ENCODE measurements at regions not wholly inside any gene's neighbourhood (a gene's known extent, or its start where the extent isn't known, plus 50 kb on each side); places are given as distances from the start of the nearest gene placed in this dataset.
"Not testable (repeated sequence)": the region's sequence is repeated elsewhere in the genome, so short reads cannot be mapped to it uniquely, and the experiment has no call there.

DNA sequence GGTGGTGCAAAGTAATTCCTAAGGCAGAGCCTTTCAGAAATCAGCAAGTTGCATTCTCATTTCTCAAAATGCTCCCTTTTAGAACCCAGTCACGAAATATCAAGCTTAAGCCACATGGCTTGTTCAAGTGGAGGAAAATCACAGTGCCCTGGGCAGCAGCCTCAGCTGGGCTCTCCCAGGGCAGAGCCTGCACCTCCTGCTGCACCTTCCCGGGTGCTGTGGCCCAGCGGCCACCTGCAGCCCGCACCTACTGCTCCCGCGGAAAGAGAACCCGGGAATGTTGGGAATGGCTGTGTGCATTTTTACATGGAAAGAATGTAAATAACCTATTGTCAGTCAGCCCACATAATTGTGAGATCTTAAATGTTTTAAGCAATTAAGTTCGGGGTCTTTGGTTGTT is 396.5 kb upstream of the VSTM2A start:
- no peak for DNase-seq

DNA sequence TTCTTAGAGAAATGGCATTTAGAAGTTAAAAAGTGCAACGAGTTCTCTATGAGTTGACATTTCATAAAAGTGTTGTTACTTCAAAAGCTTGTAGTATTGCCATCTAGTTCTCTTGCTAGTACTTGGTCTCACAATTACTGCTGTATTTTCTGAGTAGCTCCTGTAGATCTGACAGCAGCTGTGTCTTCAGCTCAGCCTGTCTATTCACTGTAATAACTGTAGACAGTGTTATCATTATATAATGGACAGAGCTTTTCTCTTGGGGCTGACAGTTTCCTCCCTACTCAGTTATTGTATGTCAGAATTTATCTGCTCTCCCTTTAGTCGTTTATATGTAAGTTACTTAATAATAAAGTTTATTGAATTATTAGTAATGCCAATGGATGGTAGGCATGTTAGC is 388.7 kb upstream of the VSTM2A start:
- DNase-seq = no peak

DNA sequence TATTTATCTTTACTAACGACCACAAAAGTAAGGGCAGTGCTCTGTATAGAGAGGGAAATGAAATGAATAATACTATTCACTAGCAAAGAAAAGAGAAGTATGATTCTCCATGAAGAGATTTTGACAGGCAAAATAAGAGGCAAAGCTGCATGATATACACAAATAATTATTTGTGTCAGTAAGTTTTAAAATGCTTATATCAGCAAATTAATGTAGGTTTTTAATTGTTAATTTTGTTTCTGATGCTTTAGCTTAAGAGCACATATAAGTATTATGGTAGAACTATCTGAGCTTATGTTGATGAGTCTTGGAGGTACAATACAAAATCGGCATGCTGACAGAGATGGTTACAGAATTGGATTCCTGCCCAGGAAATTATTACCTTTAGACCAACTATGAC is 383.1 kb upstream of the VSTM2A start:
- no peak for DNase-seq

DNA sequence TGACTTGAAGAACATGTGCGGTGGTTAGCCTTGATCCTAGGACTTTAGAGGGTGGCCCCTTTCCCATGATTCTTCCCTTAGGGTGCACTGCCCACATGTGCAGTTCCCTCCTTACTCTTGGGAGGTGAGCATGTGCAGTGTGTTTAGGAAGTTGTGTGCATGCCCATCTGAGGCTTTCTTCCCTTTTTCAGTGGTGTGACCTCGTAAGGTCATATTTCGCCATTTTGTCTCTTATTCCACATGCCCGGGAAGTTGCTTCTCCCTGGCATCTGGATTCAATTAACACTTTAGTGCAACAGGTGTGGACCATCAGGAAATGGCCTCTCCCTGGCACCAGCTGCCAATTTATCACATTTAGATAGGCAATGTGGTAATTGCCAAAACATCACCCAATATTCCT is 380.6 kb upstream of the VSTM2A start:
- DNase-seq = no peak

DNA sequence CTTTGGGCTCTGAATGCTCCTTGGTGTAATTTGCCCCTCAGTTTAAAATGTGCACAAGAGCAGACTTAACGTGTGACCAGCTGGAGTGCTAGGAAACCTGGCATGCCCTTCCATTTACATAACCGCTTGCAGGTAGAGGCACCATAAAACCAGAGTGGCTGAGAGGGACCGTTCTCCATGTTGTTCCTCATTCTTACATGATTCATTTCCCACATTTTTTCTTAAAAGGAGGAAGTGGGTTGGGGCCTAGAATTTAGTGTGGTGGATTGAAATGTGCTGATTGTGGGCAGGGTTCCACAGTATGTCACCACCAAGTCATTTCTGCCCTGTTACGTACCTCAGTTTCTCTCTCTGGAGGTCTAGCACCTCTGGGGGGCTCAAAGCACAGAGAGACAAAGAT is 375.8 kb upstream of the VSTM2A start:
- DNase-seq = no peak

DNA sequence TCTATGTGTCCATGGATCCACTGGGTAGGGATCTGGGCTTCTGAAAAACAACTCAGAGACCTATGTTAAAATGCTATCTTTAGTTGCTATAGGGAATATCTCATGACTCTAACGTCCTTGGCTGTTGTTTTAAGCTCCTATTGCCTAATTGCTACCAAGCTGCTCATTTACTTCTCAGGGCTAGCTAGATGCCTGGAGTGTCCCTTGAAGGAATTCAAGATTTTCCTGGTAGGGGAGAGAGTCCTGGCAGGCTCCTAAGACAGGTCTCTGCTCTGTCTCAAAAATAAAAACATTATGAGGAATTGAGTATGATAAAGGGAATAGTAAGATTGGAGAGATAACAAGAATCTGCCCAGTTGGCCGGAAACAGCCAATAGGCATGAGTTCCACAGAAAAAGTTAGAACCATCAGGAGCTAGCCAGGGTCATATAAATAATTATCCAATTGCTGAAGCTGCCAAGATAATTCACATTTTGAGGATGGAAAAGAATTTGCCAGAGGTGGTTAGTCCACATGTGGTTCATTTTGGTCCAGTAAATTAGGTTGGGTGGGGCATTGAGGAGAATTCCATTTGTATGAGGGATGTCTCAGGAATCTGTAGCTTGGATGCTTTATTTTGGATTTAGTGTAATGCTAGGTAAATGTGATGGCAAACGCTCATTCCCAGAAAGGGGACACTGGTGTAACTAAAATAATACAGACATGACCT is 362.7 kb upstream of the VSTM2A start:
- DNase-seq = no peak

DNA sequence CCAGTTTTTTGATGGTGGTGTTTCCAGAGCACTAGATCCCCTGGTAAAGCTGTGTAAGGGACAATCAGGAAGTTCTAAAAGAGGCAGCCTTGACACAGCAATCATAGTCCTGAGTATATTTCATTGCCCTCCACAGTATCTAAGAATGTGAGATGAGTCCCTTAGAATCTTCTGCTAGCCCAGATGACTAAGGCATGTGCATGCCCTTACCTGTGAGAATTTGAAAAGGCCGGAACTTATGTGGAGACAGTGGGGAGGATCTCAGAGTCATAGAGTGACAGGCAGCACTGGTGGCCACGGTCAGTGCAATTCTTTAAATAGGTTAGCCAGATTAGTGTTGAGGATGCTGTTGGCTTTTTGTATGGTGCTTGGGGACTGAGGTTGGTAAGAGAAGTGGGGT is 361.4 kb upstream of the VSTM2A start:
- no peak for DNase-seq

DNA sequence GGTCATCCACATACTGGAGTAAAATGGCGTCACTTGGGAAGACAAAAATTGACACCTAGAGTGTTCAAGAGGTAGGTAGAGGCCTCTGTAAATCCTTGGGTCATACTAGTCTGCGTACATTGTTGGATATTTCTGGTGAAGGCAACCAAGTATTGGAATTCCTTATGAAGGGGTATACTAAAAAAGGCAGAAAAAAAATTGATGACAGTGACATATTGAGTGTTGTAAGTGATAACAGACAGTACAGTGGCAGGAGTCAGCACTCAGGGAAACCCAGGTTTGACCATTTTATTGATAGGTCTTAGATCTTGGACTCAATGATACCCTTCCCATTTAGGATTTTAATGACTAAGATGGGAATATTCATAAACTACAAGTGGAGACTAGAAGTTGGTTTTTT is 359.1 kb upstream of the VSTM2A start:
- no peak for DNase-seq

DNA sequence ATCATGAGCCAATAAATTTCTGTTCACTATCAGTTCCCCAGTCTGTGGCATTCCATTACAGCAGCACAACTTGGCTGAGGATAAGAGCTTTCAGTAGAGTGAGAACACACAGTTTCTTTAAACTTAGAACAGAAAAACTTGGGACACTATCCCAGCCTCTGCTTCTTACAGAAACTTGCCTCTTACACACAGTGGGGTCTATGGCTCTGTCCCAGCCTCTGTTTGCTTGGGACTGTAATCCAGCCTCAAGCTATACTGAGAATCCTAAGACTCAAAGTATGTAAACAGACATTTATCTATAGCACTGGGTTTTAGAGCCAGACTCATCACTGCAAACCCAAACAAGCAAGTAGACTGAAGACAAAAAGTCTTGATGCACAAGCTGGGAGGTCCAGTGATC is 355.8 kb upstream of the VSTM2A start:
- DNase-seq = no peak

DNA sequence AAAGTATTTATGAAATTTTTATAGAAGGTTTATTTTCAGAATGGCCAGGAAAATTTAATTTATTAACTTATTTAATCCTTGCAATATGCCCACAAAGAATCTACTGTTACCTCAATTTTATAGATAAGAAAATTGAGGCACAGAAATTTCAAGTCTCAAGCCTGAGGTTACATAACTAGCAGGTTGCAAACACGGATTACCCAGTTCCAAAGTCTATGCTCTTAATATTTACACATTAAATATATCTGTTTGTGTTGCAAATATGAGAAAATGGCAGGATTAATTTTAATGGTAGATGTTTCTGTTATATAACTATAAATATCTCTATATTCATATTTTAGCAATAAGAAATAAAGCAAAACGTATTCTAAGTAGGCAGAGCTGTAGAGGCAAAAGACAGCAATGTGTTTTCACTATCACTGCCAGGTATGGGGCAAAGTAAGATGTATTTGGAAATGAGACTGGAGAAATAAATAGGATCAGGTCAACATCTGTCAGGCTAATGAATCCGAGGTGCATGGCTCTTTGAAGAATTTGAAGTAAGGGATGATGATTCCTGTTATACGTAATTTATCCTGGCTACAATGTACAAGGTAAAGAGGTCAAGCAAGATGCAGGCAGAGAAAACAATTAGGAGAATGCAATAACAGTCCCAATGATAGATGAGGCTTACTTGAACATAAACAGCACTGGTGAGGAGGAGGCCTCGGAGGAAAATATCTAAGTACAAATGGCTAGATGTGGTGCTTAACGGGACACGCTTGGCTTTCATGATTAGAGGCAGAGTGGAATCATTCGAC is 354.1 kb upstream of the VSTM2A start:
- DNase-seq = no peak

DNA sequence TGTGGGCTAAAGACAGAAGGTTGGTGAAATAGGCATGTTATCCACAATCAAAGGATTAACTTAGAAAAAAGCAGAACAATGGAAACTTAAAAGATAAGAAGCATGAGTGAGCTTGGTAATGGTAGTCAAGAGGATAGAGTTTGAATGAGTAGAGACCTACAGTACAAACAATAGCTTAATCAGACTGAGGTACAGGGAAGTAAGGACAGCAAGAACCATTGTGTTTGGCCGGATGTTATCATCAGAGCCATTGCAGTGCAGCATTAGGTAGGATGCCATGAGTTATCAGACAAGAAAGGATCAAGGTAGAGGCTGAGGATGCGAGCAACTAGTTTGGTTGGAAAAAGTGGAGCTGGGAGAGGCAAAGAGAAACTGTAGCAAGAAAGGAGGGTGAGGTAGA is 353.3 kb upstream of the VSTM2A start:
- no peak for DNase-seq

DNA sequence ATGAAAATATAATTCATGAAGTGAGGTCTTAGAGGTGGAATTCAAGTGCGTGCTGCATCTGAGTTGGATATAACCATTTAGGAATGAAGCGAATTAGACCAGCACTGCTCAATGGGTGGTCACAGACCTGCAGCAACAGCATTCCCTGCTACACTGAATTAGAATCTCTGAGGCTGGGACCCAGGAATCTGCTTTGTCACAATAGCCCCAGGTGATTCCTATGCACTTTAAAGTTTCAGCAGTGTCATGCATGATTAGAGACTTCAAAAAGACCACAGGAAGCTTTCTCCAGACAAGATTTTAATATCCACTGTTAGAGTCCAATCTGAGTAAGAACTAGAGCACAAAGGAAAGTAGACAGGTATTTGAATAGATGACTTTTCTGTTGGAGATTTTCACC is 352.8 kb upstream of the VSTM2A start:
- no peak for DNase-seq

DNA sequence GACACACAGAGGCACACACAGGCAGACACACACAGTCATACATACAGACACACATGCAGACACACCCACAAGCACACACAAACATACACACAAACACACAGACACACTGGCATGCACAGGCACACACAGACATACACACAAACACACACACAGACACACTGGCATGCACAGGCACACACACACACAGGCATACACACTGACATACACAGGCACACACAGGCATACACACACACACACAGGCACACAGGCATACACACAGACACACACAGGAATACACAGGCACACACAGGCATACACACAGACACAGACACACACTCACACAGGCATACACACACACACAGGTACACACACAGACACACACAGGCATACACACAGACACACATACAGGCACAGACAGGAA is 340.7 kb upstream of the VSTM2A start:
- no peak for DNase-seq

DNA sequence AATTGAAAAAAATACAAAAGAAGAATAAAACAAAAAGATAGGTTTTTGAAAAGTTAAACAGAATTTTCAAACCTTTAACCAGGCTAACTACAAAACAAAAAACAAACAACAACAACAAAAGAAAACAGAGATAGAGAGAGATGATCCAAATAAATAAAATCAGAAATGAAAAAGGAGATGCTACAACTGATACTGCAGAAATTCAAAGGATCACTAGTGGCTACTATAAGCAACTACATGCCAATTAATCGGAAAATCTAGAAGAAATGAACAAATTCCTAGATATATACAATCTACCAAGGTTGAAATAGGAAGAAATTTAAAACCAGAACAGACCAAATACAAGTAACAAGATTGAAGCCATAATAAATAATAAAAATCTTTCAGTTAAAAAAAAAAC is 326.8 kb upstream of the VSTM2A start:
- no peak for DNase-seq

DNA sequence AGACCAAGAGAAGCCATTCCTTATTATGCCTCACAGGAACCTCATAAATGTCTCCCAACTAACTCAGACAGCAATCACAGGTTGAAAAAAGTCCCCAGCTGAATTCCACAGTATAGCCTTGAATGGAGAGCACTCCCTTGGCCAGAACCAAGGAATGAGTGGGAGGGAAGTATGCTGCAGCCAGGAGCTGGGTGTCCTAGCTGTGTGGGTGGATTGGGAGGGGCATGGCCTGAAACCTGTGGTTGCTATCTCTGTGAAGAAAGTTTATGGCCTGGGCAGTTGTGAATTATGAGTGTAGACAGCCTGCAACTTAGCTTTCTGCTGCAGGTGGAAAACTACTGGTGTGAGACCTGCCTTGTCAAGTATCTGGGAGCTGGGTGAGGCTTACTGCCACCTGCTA is 316.1 kb upstream of the VSTM2A start:
- not testable (repeated sequence) for DNase-seq

DNA sequence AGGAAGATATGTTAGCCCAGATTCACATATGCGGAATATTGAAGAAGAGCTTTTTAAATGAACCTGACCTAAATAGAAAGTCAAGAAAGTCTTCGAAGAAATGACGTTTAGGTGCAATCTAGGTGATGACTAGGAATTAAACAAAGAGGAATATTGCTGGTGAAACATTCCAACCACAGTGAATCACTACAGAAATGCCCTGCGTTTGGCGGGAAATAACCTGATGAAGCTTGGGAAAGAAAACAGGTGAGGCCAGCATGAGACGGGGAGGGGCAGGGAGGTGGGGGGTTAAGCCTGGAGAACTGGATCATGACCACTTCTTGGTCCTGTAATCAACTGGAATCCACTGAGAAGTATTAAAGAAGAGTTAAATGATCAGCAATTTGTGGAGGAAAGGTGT is 299.4 kb upstream of the VSTM2A start:
- no peak for DNase-seq

DNA sequence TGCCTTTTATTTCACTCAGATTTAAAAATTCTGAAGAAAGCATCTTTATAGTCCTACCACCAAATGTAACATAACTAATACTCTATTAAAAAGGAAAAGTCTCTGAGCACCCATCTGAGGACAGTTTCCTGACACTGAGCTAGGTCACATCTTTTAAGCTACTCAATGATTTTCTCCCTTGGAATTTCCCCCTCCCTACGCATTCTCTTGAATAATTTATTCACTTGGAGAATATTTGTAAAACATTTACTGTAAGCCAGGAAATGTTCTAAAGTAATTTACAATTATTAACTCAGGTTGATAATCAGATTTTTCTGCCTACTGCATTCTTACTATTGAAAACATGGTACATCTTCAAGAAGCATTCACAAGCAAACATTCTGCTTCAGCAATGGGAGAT is 297.2 kb upstream of the VSTM2A start:
- no peak for DNase-seq

DNA sequence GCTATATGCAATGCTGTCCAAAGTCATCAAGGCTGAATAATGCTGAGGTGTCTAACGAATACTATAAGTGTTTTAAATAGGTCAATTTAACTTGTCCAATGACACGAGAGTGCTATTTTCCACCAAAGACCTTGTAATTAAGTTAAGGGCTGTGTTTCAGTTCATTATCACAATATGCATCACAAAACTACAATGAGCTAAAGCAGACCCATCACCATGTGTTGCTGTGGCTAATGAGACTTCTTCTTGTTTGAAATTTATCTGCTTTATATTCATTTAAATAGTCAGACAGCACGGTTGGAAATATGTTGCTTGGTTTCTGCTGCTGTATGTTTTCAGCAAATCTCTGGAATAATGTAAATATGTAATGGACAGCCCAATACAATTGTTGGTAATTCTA is 292.5 kb upstream of the VSTM2A start:
- no peak for DNase-seq

DNA sequence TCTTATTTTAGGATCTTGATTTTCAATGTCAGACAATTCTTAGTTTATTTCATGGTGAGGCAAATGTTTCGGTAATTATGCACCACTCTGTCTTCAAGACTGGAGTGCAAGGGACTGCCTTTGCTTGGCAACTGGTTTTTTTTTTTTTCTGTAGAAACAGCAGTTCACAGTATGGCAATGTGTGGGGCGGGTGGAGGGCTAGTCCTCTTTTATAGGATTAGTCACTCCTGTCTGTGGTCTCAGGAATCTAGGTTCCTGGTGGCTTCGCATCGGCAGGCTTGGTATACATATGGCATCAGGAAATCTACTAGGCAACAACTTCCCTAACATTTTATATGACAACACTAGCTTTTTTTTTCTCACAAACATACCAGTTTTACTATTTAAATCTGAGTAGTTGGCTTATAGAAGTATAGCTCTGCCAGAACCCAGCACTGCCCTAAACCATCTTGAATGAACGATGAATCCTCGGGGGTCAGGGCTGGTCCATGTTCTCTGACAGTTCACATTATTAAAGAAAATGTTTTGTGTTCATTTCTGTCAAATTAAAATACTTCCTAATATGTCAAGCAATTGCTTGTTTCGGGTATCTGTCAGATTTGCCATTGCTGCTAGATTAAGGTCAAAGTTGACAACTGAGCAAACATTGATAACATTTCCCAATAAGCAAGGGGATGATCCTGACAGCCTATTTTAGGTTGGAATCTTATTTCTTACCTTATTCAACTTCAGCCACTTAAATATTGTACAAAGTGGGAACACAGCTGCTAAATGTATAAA is 289.7 kb upstream of the VSTM2A start:
- DNase-seq = no peak

DNA sequence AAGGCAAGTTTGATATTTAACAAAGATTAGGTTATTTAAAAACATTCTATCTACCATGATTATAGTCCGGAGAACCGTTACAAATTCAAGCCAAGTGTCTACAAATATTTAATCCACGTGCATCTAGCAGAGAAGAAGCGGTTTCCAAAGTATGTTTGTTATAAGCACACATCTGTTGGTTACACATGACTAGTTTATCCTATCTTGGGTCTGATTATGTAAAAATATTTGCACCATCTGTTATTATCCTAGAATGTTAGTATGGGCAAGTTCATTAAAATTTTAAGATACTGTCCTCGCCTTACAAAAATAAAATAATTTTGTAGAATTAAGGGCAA is 289.2 kb upstream of the VSTM2A start:
- no peak for DNase-seq

DNA sequence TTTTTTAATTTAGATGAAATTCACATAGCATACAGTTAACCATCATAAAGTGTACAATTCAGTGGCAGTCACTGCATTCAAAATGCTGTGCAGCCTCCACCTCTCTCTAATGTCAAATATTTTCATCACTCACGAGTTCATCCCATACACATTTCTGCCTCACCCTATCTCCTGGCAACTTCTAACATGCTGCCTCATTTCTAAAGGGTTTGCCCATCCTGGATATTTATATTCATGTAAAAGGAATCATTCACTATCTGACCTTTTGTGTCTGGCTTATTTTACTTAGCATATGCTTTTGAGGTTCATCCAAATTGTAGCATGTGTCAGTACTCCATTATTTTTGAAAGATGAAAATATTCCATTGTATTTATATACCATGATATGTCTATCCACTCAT is 286.9 kb upstream of the VSTM2A start:
- DNase-seq = no peak

DNA sequence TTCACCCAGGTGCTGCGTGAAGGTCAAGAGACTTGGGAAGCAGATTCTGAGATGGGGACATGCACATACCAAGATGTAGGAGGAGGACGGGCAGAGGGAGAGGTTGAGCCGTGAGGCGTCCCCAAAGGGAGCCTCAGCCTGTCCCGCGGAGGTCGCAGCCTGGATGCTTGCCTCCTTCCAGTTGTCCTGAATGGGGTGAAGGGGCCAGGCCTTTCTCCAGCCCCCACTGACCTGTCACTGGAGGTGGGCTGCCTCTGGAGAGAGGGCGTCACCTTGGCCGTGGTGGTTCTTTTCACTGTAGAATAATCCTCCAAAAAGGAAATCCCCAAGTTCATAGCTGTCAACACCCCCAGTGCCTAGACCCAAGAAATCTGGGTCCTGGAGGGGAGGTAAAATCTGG is 283.0 kb upstream of the VSTM2A start:
- no peak for DNase-seq

DNA sequence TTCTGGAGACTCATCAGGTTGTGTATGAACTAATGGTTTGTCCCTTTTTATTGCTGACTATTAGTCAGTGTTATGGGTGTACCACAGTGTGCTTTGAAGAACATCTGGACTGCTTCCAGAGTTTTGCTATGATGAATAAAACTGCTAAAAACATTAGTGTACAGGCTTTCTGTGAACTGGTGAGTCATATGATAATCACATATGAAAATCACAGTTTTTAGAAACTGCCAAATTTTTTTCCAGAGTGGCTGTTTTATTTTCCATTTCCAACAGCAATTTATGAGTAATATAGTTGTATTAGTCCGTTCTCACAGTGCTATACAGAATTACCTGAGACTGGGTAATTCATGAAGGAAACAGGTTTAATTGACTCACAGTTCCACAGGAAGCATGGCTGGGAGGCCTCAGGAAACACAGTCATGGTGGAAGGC is 281.2 kb upstream of the VSTM2A start:
- DNase-seq = no peak

DNA sequence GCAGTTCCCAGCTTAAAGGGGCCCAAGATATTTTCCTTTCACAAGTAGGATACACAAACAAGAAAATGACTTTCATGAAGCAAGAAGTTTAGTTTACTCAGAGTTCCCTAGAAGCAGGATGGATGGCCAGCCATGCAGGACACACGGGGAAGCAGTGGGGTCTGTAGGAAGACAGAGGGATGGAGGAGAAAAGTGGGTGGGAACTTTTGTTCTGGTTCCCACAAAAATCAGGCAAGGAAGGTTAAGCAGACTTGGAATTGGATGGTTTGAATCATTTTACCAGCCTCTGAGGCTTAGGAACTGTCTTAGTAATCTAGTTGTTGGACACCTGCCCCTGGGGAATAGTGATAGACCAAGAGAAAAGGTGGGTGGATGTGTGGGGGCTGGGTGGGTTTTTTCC is 263.3 kb upstream of the VSTM2A start:
- no peak for DNase-seq

All from NCI-H2171 (cell line).